Ishikawa (cell line): ENCODE measurements at regions not wholly inside any gene's neighbourhood (a gene's known extent, or its start where the extent isn't known, plus 50 kb on each side); places are given as distances from the start of the nearest gene placed in this dataset.

Experiments
- CEBPB ChIP-seq: IDR thresholded peaks from 2 replicates; pipeline ENCODE4 v1.6.1; 2012
- CREB1 ChIP-seq: IDR thresholded peaks from 2 replicates; pipeline ENCODE4 v1.6.1; 2012; ENCODE audit warnings: low read depth
- EGR1 ChIP-seq: IDR thresholded peaks from 2 replicates; pipeline ENCODE4 v1.6.1; 2012
- EP300 ChIP-seq: IDR thresholded peaks from 2 replicates; pipeline ENCODE4 v1.6.1; 2012; ENCODE audit warnings: borderline replicate concordance
- FOXM1 ChIP-seq: IDR thresholded peaks from 2 replicates; pipeline ENCODE4 v1.6.1; 2012; ENCODE audit warnings: low read depth, borderline replicate concordance
- MAX ChIP-seq: IDR thresholded peaks from 2 replicates; pipeline ENCODE4 v1.6.1; 2012
- NFIC ChIP-seq: IDR thresholded peaks from 2 replicates; pipeline ENCODE4 v1.6.1; 2012
- RAD21 ChIP-seq: IDR thresholded peaks from 2 replicates; pipeline ENCODE4 v1.6.1; 2012; ENCODE audit warnings: low read depth
- REST ChIP-seq: IDR thresholded peaks from 2 replicates; pipeline ENCODE4 v1.6.1; 2012; ENCODE audit warnings: low read depth, mild to moderate bottlenecking
- TAF1 ChIP-seq: IDR thresholded peaks from 2 replicates; pipeline ENCODE4 v1.6.1; 2012; ENCODE audit warnings: low read depth, mild to moderate bottlenecking
- TCF12 ChIP-seq: IDR thresholded peaks from 2 replicates; pipeline ENCODE4 v1.6.1; 2012; ENCODE audit warnings: low read depth
- TEAD4 ChIP-seq: IDR thresholded peaks from 2 replicates; pipeline ENCODE4 v1.6.1; 2012
- YY1 ChIP-seq: IDR thresholded peaks from 2 replicates; pipeline ENCODE4 v1.6.1; 2012; ENCODE audit warnings: low read depth
- ZBTB7A ChIP-seq: IDR thresholded peaks from 2 replicates; pipeline ENCODE4 v1.6.1; 2012; ENCODE audit warnings: low read depth
- TF ChIP-seq, protein P1 (sequence below): IDR thresholded peaks from 2 replicates; pipeline ENCODE4 v1.6.1; 2012

- TF ChIP-seq FOXM1: no peak
- no peak for TF ChIP-seq CREB1
- no peak for TF ChIP-seq RAD21
- no peak for TF ChIP-seq EP300
- TF ChIP-seq MAX: no peak
Measured at GRCh38 chr6:51487937-51488336, 599.5 kb downstream of the PKHD1 start.

DNA sequence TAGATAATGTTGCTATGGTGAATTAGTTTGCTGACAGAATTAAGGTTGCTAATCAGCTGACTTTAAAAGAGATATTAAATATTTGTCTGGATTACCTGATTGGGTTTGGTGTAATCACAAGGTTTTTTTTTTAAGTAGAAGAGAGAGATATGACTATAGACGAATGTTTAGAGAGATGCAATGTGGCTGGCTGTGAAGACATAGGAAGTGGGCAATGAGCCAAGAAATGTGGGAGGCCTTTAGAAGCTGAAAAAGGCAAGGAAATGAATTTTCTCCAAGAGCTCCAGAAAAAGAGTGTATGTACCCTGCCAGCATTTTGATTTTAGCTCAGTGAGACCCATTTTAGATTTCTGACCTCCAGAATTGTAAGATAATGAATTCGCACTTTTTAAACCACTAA lies 598.3 kb downstream of the PKHD1 start:
- TF ChIP-seq RAD21 (no peak), MAX (no peak), TCF12 (no peak)

DNA sequence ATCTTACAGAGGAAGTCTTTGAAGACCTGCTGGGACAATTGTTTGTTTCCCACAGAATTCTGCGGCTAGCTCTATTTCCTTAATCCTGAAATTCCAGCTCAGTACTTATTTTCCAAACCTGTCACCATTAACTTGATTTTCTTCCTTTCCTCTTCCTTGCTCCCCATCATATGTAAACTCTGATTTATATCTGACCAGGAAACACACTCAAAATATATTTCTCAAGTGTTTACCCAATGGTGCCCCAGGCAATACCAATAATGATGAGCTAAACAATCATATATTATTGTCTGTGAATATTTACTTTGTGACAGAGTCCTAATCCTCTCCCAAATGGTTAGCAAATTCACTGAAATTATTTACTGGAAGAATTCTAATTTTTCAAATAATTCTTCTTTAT lies 597.3 kb downstream of the PKHD1 start:
- TF ChIP-seq EP300 (no peak), MAX (no peak), REST (no peak), CEBPB (no peak), TCF12 (no peak), YY1 (no peak), NFIC (no peak), RAD21 (no peak), FOXM1 (no peak), ZBTB7A (no peak), CREB1 (no peak), TAF1 (no peak), TEAD4 (no peak), EGR1 (no peak)
- TF ChIP-seq, protein P1, sequence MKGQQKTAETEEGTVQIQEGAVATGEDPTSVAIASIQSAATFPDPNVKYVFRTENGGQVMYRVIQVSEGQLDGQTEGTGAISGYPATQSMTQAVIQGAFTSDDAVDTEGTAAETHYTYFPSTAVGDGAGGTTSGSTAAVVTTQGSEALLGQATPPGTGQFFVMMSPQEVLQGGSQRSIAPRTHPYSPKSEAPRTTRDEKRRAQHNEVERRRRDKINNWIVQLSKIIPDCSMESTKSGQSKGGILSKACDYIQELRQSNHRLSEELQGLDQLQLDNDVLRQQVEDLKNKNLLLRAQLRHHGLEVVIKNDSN: no peak

DNA sequence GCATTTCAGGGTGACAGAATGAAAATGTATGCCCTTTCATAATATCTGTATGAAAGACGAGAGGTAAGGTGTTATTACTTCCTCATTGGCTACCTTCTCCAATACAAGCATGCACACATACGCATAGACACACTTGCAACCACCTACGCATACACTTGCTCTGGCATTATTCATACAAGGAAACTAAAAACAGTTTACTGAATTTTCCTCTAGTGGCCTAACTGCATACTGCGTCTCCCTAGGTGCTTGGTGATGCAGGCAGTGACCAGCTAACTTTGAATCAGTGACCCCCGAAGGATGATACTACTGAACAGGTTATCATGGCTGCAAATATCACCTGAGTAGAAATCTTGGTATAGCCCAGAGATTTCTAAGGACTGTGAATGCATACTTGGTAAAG lies 593.1 kb downstream of the PKHD1 start:
- no peak for TF ChIP-seq TCF12
- no peak for TF ChIP-seq RAD21
- TF ChIP-seq, protein P1: no peak
- TF ChIP-seq YY1: no peak
- TF ChIP-seq FOXM1: no peak
- no peak for TF ChIP-seq EP300
- TF ChIP-seq CREB1: no peak

DNA sequence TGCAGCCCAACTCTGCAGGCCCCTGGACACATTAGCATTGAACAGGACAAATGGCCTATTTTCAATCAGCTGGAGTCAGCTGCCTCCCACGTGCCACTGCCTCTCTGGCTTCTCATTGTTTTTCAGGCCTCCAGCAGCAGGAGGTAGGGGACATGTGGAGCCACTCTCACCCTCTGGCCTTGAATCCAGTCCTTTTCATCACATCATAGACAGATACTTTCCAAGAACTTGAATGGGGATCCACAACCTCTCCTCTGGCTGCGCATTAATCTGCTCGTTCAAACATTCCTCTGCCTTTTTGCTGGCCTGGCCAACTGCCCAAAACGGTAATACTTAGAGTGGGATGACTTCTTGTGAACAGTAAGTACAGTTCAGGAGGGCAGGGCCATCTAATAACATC lies 592.3 kb downstream of the PKHD1 start:
- TF ChIP-seq, protein P1: no peak
- no peak for TF ChIP-seq TCF12
- TF ChIP-seq TAF1: no peak
- TF ChIP-seq RAD21: no peak
- no peak for TF ChIP-seq MAX
- TF ChIP-seq ZBTB7A: no peak
- no peak for TF ChIP-seq NFIC
- TF ChIP-seq TEAD4: no peak
- no peak for TF ChIP-seq EGR1
- TF ChIP-seq CEBPB: no peak
- TF ChIP-seq FOXM1: no peak

GRCh38 chr6:51495610-51496396 lies 591.6 kb downstream of the PKHD1 start:
- TF ChIP-seq ZBTB7A (no peak), CEBPB (no peak), YY1 (no peak), TEAD4 (no peak), MAX (no peak), TAF1 (no peak), REST (no peak), TCF12 (no peak), CREB1 (no peak), FOXM1 (no peak), RAD21 (no peak), EGR1 (no peak), NFIC (no peak), EP300 (no peak)
- TF ChIP-seq, protein P1: no peak
